ENCODE measurements at regions not wholly inside any gene's neighbourhood (a gene's known extent, or its start where the extent isn't known, plus 50 kb on each side); places are given as distances from the start of the nearest gene placed in this dataset.

DNA sequence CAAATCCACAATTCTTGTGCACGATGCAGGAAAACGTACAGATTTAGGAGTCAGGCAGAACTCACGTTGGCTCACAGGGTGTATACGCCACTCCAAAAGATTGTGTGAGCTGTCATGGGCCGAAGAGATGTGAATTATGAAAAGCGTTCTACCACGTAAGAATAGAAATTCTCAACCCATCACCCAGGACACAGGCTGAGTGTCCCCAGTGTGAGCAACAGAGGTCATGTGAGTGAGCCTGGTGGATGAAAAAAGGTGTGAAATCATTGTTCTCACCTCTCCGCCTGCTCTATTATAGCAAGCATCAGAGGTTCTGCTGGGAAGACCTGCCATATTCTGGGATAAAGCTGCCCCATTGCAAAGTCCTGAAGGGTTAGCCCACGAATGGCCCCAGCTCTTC is 235.0 kb downstream of the MN1 start:
- TF ChIP-seq, protein P1, sequence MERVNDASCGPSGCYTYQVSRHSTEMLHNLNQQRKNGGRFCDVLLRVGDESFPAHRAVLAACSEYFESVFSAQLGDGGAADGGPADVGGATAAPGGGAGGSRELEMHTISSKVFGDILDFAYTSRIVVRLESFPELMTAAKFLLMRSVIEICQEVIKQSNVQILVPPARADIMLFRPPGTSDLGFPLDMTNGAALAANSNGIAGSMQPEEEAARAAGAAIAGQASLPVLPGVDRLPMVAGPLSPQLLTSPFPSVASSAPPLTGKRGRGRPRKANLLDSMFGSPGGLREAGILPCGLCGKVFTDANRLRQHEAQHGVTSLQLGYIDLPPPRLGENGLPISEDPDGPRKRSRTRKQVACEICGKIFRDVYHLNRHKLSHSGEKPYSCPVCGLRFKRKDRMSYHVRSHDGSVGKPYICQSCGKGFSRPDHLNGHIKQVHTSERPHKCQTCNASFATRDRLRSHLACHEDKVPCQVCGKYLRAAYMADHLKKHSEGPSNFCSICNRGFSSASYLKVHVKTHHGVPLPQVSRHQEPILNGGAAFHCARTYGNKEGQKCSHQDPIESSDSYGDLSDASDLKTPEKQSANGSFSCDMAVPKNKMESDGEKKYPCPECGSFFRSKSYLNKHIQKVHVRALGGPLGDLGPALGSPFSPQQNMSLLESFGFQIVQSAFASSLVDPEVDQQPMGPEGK (CRISPR knock-in tag; IDR thresholded peaks at IDR 0.05; ENCODE audit: borderline replicate concordance) = no peak
- TF ChIP-seq CSDC2 (CRISPR knock-in tag; IDR thresholded peaks at IDR 0.05) = no peak
- TF ChIP-seq, protein P2, sequence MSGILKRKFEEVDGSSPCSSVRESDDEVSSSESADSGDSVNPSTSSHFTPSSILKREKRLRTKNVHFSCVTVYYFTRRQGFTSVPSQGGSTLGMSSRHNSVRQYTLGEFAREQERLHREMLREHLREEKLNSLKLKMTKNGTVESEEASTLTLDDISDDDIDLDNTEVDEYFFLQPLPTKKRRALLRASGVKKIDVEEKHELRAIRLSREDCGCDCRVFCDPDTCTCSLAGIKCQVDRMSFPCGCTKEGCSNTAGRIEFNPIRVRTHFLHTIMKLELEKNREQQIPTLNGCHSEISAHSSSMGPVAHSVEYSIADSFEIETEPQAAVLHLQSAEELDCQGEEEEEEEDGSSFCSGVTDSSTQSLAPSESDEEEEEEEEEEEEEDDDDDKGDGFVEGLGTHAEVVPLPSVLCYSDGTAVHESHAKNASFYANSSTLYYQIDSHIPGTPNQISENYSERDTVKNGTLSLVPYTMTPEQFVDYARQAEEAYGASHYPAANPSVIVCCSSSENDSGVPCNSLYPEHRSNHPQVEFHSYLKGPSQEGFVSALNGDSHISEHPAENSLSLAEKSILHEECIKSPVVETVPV (CRISPR knock-in tag; IDR thresholded peaks at IDR 0.05) = no peak
- TF ChIP-seq, protein P3, sequence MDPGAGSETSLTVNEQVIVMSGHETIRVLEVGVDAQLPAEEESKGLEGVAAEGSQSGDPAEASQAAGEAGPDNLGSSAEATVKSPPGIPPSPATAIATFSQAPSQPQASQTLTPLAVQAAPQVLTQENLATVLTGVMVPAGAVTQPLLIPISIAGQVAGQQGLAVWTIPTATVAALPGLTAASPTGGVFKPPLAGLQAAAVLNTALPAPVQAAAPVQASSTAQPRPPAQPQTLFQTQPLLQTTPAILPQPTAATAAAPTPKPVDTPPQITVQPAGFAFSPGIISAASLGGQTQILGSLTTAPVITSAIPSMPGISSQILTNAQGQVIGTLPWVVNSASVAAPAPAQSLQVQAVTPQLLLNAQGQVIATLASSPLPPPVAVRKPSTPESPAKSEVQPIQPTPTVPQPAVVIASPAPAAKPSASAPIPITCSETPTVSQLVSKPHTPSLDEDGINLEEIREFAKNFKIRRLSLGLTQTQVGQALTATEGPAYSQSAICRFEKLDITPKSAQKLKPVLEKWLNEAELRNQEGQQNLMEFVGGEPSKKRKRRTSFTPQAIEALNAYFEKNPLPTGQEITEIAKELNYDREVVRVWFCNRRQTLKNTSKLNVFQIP (CRISPR knock-in tag; IDR thresholded peaks at IDR 0.05; ENCODE audit: borderline replicate concordance, low read depth) = no peak
- TF ChIP-seq ZFP30 (CRISPR knock-in tag; IDR thresholded peaks at IDR 0.05) = no peak
- TF ChIP-seq RARB (CRISPR knock-in tag; IDR thresholded peaks at IDR 0.05) = no peak
- TF ChIP-seq, protein P4, sequence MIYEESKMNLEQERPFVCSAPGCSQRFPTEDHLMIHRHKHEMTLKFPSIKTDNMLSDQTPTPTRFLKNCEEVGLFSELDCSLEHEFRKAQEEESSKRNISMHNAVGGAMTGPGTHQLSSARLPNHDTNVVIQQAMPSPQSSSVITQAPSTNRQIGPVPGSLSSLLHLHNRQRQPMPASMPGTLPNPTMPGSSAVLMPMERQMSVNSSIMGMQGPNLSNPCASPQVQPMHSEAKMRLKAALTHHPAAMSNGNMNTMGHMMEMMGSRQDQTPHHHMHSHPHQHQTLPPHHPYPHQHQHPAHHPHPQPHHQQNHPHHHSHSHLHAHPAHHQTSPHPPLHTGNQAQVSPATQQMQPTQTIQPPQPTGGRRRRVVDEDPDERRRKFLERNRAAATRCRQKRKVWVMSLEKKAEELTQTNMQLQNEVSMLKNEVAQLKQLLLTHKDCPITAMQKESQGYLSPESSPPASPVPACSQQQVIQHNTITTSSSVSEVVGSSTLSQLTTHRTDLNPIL (CRISPR knock-in tag; IDR thresholded peaks at IDR 0.05; ENCODE audit: low read depth) = no peak
- TF ChIP-seq PPARA (CRISPR knock-in tag; IDR thresholded peaks at IDR 0.05; ENCODE audit: borderline replicate concordance) = no peak
- no peak for TF ChIP-seq ZFP3 (CRISPR knock-in tag; IDR thresholded peaks at IDR 0.05)
